ENCODE measurements at regions not wholly inside any gene's neighbourhood (a gene's known extent, or its start where the extent isn't known, plus 50 kb on each side); places are given as distances from the start of the nearest gene placed in this dataset.

GRCh38 chr5:68161156-68161555, 54.4 kb upstream of the PIK3R1 start:
- no peak for DNase-seq (ENCODE audit: low read depth in 2 of 2)

GRCh38 chr5:68159224-68159951, 56.2 kb upstream of the PIK3R1 start:
- DNase-seq (ENCODE audit: low read depth in 2 of 2): no peak

- no peak for DNase-seq (ENCODE audit: low read depth in 2 of 2)
Observed at GRCh38 chr5:68155940-68156339, 59.6 kb upstream of the PIK3R1 start.

GRCh38 chr5:68154119-68154857, 61.3 kb upstream of the PIK3R1 start:
- no peak for DNase-seq (ENCODE audit: low read depth in 2 of 2)

- DNase-seq (ENCODE audit: low read depth in 2 of 2): no peak
Observed at GRCh38 chr5:68151812-68152211, 63.7 kb upstream of the PIK3R1 start.

GRCh38 chr5:68149189-68149588, 66.4 kb upstream of the PIK3R1 start:
- no peak for DNase-seq (ENCODE audit: low read depth in 2 of 2)

- no peak for DNase-seq (ENCODE audit: low read depth in 2 of 2)
Observed at GRCh38 chr5:68148096-68148495, 67.5 kb upstream of the PIK3R1 start.

- DNase-seq (ENCODE audit: low read depth in 2 of 2): no peak
Observed at GRCh38 chr5:68147659-68148058, 67.9 kb upstream of the PIK3R1 start.

GRCh38 chr5:68141494-68141893, 74.1 kb upstream of the PIK3R1 start:
- DNase-seq (ENCODE audit: low read depth in 2 of 2): no peak

GRCh38 chr5:68140763-68141162, 74.8 kb upstream of the PIK3R1 start:
- no peak for DNase-seq (ENCODE audit: low read depth in 2 of 2)

GRCh38 chr5:68139611-68140441, 75.7 kb upstream of the PIK3R1 start:
- no peak for DNase-seq (ENCODE audit: low read depth in 2 of 2)

GRCh38 chr5:68137511-68138140, 77.9 kb upstream of the PIK3R1 start:
- no peak for DNase-seq (ENCODE audit: low read depth in 2 of 2)

GRCh38 chr5:68134669-68135313, 80.8 kb upstream of the PIK3R1 start:
- DNase-seq (ENCODE audit: low read depth in 2 of 2): no peak

GRCh38 chr5:68134033-68134668, 81.4 kb upstream of the PIK3R1 start:
- no peak for DNase-seq (ENCODE audit: low read depth in 2 of 2)

- DNase-seq (ENCODE audit: low read depth in 2 of 2): no peak
Observed at GRCh38 chr5:68130253-68130652, 85.3 kb upstream of the PIK3R1 start.

GRCh38 chr5:68129364-68129763, 86.2 kb upstream of the PIK3R1 start:
- DNase-seq (ENCODE audit: low read depth in 2 of 2): no peak

- no peak for DNase-seq (ENCODE audit: low read depth in 2 of 2)
Observed at GRCh38 chr5:68126886-68127285, 88.7 kb upstream of the PIK3R1 start.

GRCh38 chr5:68122439-68123328, 92.9 kb upstream of the PIK3R1 start:
- no peak for DNase-seq (ENCODE audit: low read depth in 2 of 2)

- no peak for DNase-seq (ENCODE audit: low read depth in 2 of 2)
Observed at GRCh38 chr5:68116868-68117411, 98.6 kb upstream of the PIK3R1 start.

GRCh38 chr5:68116408-68116807, 99.1 kb upstream of the PIK3R1 start:
- no peak for DNase-seq (ENCODE audit: low read depth in 2 of 2)

Measured in stimulated activated CD8-positive, alpha-beta memory T cell treated with anti-CD3 and anti-CD28 coated beads, Interleukin-15, amount 100 ng/mL, for 48 hours (primary cell).